Neural cell (in vitro differentiated cells): ENCODE measurements at regions not wholly inside any gene's neighbourhood (a gene's known extent, or its start where the extent isn't known, plus 50 kb on each side); places are given as distances from the start of the nearest gene placed in this dataset.

ENCODE experiments used
- H2AFZ ChIP-seq: fragments of 200-600, 300-800 bp; sonication (generic), shearing (Covaris generic); 2 replicates; pipeline ENCODE4 v1.6.0; 2014; ENCODE audit warnings: low read depth, mild to moderate bottlenecking, antibody characterized with exemption, low read length, moderate library complexity
- H3F3A ChIP-seq: fragments of 200-600 bp; shearing (Covaris generic); 2 replicates; pipeline ENCODE4 v1.6.1; 2016; ENCODE audit warnings: mild to moderate bottlenecking, moderate library complexity, mixed read lengths, antibody characterized with exemption, low read length; ENCODE audit not compliant: insufficient read depth, poor library complexity, severe bottlenecking
- H3K27ac ChIP-seq: fragments of 200-600, 300-800 bp; sonication (generic), shearing (Covaris generic); 2 replicates; pipeline ENCODE4 v1.5.1; 2014; ENCODE audit warnings: mild to moderate bottlenecking, low read length, moderate library complexity
- H3K27me3 ChIP-seq: fragments of 300-800, 200-600 bp; sonication (generic), shearing (Covaris generic); 2 replicates; pipeline ENCODE4 v1.6.0; 2014; ENCODE audit warnings: mild to moderate bottlenecking, low read depth, low read length, moderate library complexity; ENCODE audit not compliant: insufficient read depth
- H3K36me3 ChIP-seq: fragments of 300-800, 200-600 bp; sonication (generic), shearing (Covaris generic); 2 replicates; pipeline ENCODE4 v1.5.1; 2014; ENCODE audit warnings: mild to moderate bottlenecking, antibody characterized with exemption, low read length, moderate library complexity; ENCODE audit not compliant: insufficient read depth
- H3K4me2 ChIP-seq: fragments of 300-800, 200-600 bp; sonication (generic), shearing (Covaris generic); 2 replicates; pipeline ENCODE4 v1.6.0; 2014; ENCODE audit warnings: mild to moderate bottlenecking, low read length
- H3K4me3 ChIP-seq: fragments of 300-800, 200-600 bp; sonication (generic), shearing (Covaris generic); 2 replicates; pipeline ENCODE4 v1.5.1; 2014; ENCODE audit warnings: mild to moderate bottlenecking, low read length, moderate library complexity
- H3K79me2 ChIP-seq: fragments of 200-600 bp; shearing (Covaris generic); replicated peaks from 2 replicates; pipeline ENCODE4 v1.6.0; 2014; ENCODE audit warnings: mild to moderate bottlenecking, low read length, moderate library complexity; ENCODE audit not compliant: insufficient read depth
- H3K9ac ChIP-seq: fragments of 300-800, 200-600 bp; sonication (generic), shearing (Covaris generic); 2 replicates; pipeline ENCODE4 v1.6.1; 2016; ENCODE audit warnings: mild to moderate bottlenecking, low read length, mixed read lengths
- H3K9me2 ChIP-seq: fragments of 200-600 bp; shearing (Covaris generic); 2 replicates; pipeline ENCODE4 v1.6.1; 2016; ENCODE audit warnings: mild to moderate bottlenecking, low read length, mixed read lengths; ENCODE audit not compliant: insufficient read depth
- H3K9me3 ChIP-seq: fragments of 200-600, 300-800 bp; sonication (generic), shearing (Covaris generic); 2 replicates; pipeline ENCODE4 v1.6.1; 2016; ENCODE audit warnings: mild to moderate bottlenecking, mixed run types, low read length, moderate library complexity, mixed read lengths
- H4K20me1 ChIP-seq: fragments of 200-600 bp; shearing (Covaris generic); 2 replicates; pipeline ENCODE4 v1.6.1; 2016; ENCODE audit warnings: mild to moderate bottlenecking, mixed run types; ENCODE audit not compliant: insufficient read depth
- CTCF ChIP-seq: fragments of 450-650 bp; IDR thresholded peaks from 2 replicates; pipeline ENCODE4 v1.5.1; 2014; ENCODE audit warnings: antibody characterized with exemption, mild to moderate bottlenecking, moderate library complexity; ENCODE audit not compliant: poor library complexity, severe bottlenecking
- EP300 ChIP-seq: fragments of 450-650 bp; conservative IDR thresholded peaks from 2 replicates; pipeline ENCODE4 v1.6.1; 2014; ENCODE audit warnings: antibody characterized with exemption, mild to moderate bottlenecking, moderate library complexity; ENCODE audit not compliant: poor library complexity, severe bottlenecking
- EZH2 ChIP-seq: fragments of 200-600, 300-800 bp; shearing (Covaris generic), sonication (generic); IDR thresholded peaks from 2 replicates; pipeline ENCODE4 v1.6.1; 2014; ENCODE audit warnings: antibody characterized with exemption, low read length, borderline replicate concordance, mild to moderate bottlenecking; ENCODE audit not compliant: insufficient read depth, poor library complexity, severe bottlenecking
- MXI1 ChIP-seq: fragments of 450-650 bp; conservative IDR thresholded peaks from 2 replicates; pipeline ENCODE4 v1.6.1; 2014; ENCODE audit warnings: antibody characterized with exemption, mild to moderate bottlenecking; ENCODE audit not compliant: poor library complexity, severe bottlenecking
- POLR2AphosphoS5 ChIP-seq: IDR thresholded peaks from 2 replicates; pipeline ENCODE4 v1.6.1; 2012
- RAD21 ChIP-seq: fragments of 450-650 bp; conservative IDR thresholded peaks from 2 replicates; pipeline ENCODE4 v1.6.1; 2014; ENCODE audit warnings: antibody characterized with exemption, mild to moderate bottlenecking, moderate library complexity
- SMC3 ChIP-seq: fragments of 450-650 bp; conservative IDR thresholded peaks from 2 replicates; pipeline ENCODE4 v1.6.1; 2014; ENCODE audit warnings: antibody characterized with exemption, mild to moderate bottlenecking, moderate library complexity; ENCODE audit not compliant: poor library complexity
- TAF1 ChIP-seq: IDR thresholded peaks from 2 replicates; pipeline ENCODE4 v1.6.1; 2012; ENCODE audit warnings: low read depth
- TF ChIP-seq, protein P1 (sequence below): IDR thresholded peaks from 2 replicates; pipeline ENCODE4 v1.6.1; 2012; ENCODE audit warnings: borderline replicate concordance

- no peaks in the 10 kb centered on the region for H3F3A ChIP-seq
- H3K4me2 ChIP-seq, result peak overlapping the region; percentile 87
- peak overlapping the region; percentile 51 for H3K9ac ChIP-seq
- peak overlapping the region; percentile 72 for H3K4me3 ChIP-seq
- peaks cover 16% of the 10 kb centered on the region for H3K27me3 ChIP-seq
- TF ChIP-seq EZH2, result no peak
- H3K36me3 ChIP-seq, result no peaks in the 10 kb centered on the region
- H4K20me1 ChIP-seq, result no peaks in the 10 kb centered on the region
- peak overlapping the region; percentile 42 for H3K27ac ChIP-seq
- H3K9me2 ChIP-seq, result no peaks in the 10 kb centered on the region
- no peaks in the 10 kb centered on the region for H3K79me2 ChIP-seq
- H2AFZ ChIP-seq, result peak overlapping the region; percentile 23
- no peaks in the 10 kb centered on the region for H3K9me3 ChIP-seq
Observed at GRCh38 chr5:114054594-114054993, 307.3 kb upstream of the KCNN2 start.

DNA sequence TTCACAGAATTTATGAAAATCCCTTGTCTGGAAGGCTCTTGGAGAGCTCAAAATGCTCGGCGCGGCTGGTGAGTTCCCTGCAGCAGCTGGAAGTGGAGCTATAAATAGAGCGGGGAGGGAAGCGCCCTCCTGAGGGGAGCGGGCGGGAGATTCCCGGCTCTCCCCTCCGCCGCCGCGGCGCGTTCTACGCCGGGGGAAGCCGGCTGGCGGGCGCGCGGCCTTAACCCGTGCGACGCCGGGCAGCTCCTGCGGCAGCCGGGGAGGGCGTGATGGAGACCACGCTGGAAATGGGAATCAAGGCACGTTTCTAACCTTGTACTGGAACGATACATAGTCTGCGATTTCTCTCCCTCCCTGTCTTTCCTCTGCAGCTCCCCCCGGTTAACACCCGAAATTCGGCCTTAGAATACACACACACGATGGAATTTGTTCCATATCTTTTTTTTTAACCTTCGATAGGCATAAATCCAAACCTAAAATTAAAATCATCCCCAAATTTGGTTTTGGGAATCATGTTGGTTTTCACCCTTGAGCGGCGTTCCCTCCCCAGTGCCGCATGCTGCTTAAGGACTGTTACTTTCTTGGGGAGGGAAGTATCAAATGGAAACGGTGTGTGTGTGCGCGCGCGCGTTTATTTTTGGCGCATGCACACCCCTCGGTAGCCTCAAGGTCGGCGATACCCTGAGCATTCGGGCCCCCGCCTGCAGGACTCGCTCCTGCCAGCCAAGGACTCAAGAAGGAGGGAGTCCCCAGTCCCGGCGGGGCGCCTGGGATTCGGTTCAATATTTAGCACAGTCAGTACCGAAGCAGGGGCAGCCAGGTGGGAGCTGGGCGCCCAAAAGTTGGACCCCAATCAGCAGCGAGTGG, 306.3 kb upstream of the KCNN2 start:
- TF ChIP-seq EP300 (peak; percentile 81), MXI1 (peak; percentile 70), POLR2AphosphoS5 (peak; percentile 71), CTCF (peak; percentile 48), TAF1 (no peak), EZH2 (no peak), RAD21 (no peak), SMC3 (peak; percentile 61)
- TF ChIP-seq, protein P1, sequence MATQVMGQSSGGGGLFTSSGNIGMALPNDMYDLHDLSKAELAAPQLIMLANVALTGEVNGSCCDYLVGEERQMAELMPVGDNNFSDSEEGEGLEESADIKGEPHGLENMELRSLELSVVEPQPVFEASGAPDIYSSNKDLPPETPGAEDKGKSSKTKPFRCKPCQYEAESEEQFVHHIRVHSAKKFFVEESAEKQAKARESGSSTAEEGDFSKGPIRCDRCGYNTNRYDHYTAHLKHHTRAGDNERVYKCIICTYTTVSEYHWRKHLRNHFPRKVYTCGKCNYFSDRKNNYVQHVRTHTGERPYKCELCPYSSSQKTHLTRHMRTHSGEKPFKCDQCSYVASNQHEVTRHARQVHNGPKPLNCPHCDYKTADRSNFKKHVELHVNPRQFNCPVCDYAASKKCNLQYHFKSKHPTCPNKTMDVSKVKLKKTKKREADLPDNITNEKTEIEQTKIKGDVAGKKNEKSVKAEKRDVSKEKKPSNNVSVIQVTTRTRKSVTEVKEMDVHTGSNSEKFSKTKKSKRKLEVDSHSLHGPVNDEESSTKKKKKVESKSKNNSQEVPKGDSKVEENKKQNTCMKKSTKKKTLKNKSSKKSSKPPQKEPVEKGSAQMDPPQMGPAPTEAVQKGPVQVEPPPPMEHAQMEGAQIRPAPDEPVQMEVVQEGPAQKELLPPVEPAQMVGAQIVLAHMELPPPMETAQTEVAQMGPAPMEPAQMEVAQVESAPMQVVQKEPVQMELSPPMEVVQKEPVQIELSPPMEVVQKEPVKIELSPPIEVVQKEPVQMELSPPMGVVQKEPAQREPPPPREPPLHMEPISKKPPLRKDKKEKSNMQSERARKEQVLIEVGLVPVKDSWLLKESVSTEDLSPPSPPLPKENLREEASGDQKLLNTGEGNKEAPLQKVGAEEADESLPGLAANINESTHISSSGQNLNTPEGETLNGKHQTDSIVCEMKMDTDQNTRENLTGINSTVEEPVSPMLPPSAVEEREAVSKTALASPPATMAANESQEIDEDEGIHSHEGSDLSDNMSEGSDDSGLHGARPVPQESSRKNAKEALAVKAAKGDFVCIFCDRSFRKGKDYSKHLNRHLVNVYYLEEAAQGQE, result peak; percentile 97
- H3K27me3 ChIP-seq, result peaks cover 16% of the 10 kb centered on the region
- H2AFZ ChIP-seq, result peak overlapping the region; percentile 23
- peak overlapping the region; percentile 42 for H3K27ac ChIP-seq
- H3K4me3 ChIP-seq, result peak overlapping the region; percentile 72
- H3K9me3 ChIP-seq, result no peaks in the 10 kb centered on the region
- no peaks in the 10 kb centered on the region for H3K36me3 ChIP-seq
- no peaks in the 10 kb centered on the region for H3F3A ChIP-seq
- peak overlapping the region; percentile 97 for H3K4me2 ChIP-seq
- no peaks in the 10 kb centered on the region for H3K9me2 ChIP-seq
- H3K79me2 ChIP-seq, result no peaks in the 10 kb centered on the region
- H4K20me1 ChIP-seq, result no peaks in the 10 kb centered on the region
- H3K9ac ChIP-seq, result peak overlapping the region; percentile 51
